Ishikawa (cell line): ENCODE measurements at regions not wholly inside any gene's neighbourhood (a gene's known extent, or its start where the extent isn't known, plus 50 kb on each side); places are given as distances from the start of the nearest gene placed in this dataset.

Experiments used
- CEBPB ChIP-seq: IDR thresholded peaks from 2 replicates; pipeline ENCODE4 v1.6.1; 2012
- CREB1 ChIP-seq: IDR thresholded peaks from 2 replicates; pipeline ENCODE4 v1.6.1; 2012; ENCODE audit warnings: low read depth
- EGR1 ChIP-seq: IDR thresholded peaks from 2 replicates; pipeline ENCODE4 v1.6.1; 2012
- EP300 ChIP-seq: IDR thresholded peaks from 2 replicates; pipeline ENCODE4 v1.6.1; 2012; ENCODE audit warnings: borderline replicate concordance
- FOXM1 ChIP-seq: IDR thresholded peaks from 2 replicates; pipeline ENCODE4 v1.6.1; 2012; ENCODE audit warnings: low read depth, borderline replicate concordance
- MAX ChIP-seq: IDR thresholded peaks from 2 replicates; pipeline ENCODE4 v1.6.1; 2012
- NFIC ChIP-seq: IDR thresholded peaks from 2 replicates; pipeline ENCODE4 v1.6.1; 2012
- RAD21 ChIP-seq: IDR thresholded peaks from 2 replicates; pipeline ENCODE4 v1.6.1; 2012; ENCODE audit warnings: low read depth
- REST ChIP-seq: IDR thresholded peaks from 2 replicates; pipeline ENCODE4 v1.6.1; 2012; ENCODE audit warnings: low read depth, mild to moderate bottlenecking
- TAF1 ChIP-seq: IDR thresholded peaks from 2 replicates; pipeline ENCODE4 v1.6.1; 2012; ENCODE audit warnings: low read depth, mild to moderate bottlenecking
- TCF12 ChIP-seq: IDR thresholded peaks from 2 replicates; pipeline ENCODE4 v1.6.1; 2012; ENCODE audit warnings: low read depth
- TEAD4 ChIP-seq: IDR thresholded peaks from 2 replicates; pipeline ENCODE4 v1.6.1; 2012
- USF1 ChIP-seq: IDR thresholded peaks from 2 replicates; pipeline ENCODE4 v1.6.1; 2012
- YY1 ChIP-seq: IDR thresholded peaks from 2 replicates; pipeline ENCODE4 v1.6.1; 2012; ENCODE audit warnings: low read depth
- ZBTB7A ChIP-seq: IDR thresholded peaks from 2 replicates; pipeline ENCODE4 v1.6.1; 2012; ENCODE audit warnings: low read depth

GRCh38 chr9:100939636-100940035 is 88.9 kb upstream of the PLPPR1 start:
- TF ChIP-seq YY1: no peak
- TF ChIP-seq TAF1: no peak
- no peak for TF ChIP-seq CREB1
- no peak for TF ChIP-seq EP300
- TF ChIP-seq NFIC: no peak
- no peak for TF ChIP-seq FOXM1
- TF ChIP-seq EGR1: no peak
- no peak for TF ChIP-seq RAD21
- TF ChIP-seq TEAD4: no peak
- no peak for TF ChIP-seq MAX
- TF ChIP-seq ZBTB7A: no peak
- no peak for TF ChIP-seq REST
- TF ChIP-seq CEBPB: no peak
- no peak for TF ChIP-seq USF1
- no peak for TF ChIP-seq TCF12

GRCh38 chr9:100959226-100959625 is 69.3 kb upstream of the PLPPR1 start:
- TF ChIP-seq RAD21 (no peak), NFIC (no peak), TAF1 (no peak), TEAD4 (no peak), FOXM1 (no peak), MAX (no peak), ZBTB7A (no peak), EP300 (no peak), REST (no peak), USF1 (no peak), TCF12 (no peak), CREB1 (no peak), YY1 (no peak), EGR1 (no peak), CEBPB (no peak)
